Upper lobe of left lung (tissue), 6 donors: ENCODE measurements at regions not wholly inside any gene's neighbourhood (a gene's known extent, or its start where the extent isn't known, plus 50 kb on each side); places are given as distances from the start of the nearest gene placed in this dataset.

Source experiments
- ATAC-seq, 2 donors: fragments of 200-7000 bp; cut with Tn5 transposase; one replicate each; pipeline ENCODE4 v1.9.1; 2022; ENCODE audit warnings: mild to moderate bottlenecking in 2 of 2, moderate library complexity in 2 of 2; ENCODE audit not compliant: low FRiP score in 2 of 2
- DNase-seq, 2 donors: peaks; one replicate each; pipeline ENCODE4 v3.0.0-alpha.2; 2019 to 2020
- H3K27ac ChIP-seq, 4 donors: fragments of 200-600 bp; sonication (generic); one replicate each; pipeline ENCODE4 v1.5.1; 2016 to 2019
- H3K27me3 ChIP-seq, 4 donors: fragments of 200-600 bp; sonication (generic); one replicate each; pipeline ENCODE4 v1.5.1; 2017 to 2019
- H3K36me3 ChIP-seq, 4 donors: fragments of 200-600 bp; sonication (generic); one replicate each; pipeline ENCODE4 v1.5.1; 2016 to 2019
- H3K4me1 ChIP-seq, 4 donors: fragments of 200-600 bp; sonication (generic); one replicate each; pipeline ENCODE4 v1.5.1; 2018 to 2019
- H3K4me3 ChIP-seq, 4 donors: fragments of 200-600 bp; sonication (generic); one replicate each; pipeline ENCODE4 v1.5.1; 2017 to 2019; ENCODE audit warnings: mild to moderate bottlenecking in 2 of 4, moderate library complexity in 1 of 4
- H3K9me3 ChIP-seq, 4 donors: fragments of 200-600 bp; sonication (generic); one replicate each; pipeline ENCODE4 v1.5.1; 2018 to 2019
- CTCF ChIP-seq, 6 experiments: fragments of 450-650 bp in 4 of 6; fragments of 200-600 bp in 2 of 6; sonication (generic) in 2 of 6; IDR thresholded peaks; one replicate each; pipeline ENCODE4 v1.5.1; 2016 to 2019; ENCODE audit warnings: antibody characterized with exemption in 6 of 6
- EP300 ChIP-seq, 4 donors: sonication (generic); formaldehyde crosslinking; IDR thresholded peaks; one replicate each; pipeline ENCODE4 v1.5.1; 2017; ENCODE audit warnings: antibody characterized with exemption in 4 of 4, control low read depth in 2 of 4
- POLR2A ChIP-seq, 4 donors: fragments of 450-650 bp; IDR thresholded peaks; one replicate each; pipeline ENCODE4 v1.5.1; 2016 to 2017; ENCODE audit warnings: antibody characterized with exemption in 4 of 4, mild to moderate bottlenecking in 2 of 4
- POLR2AphosphoS5 ChIP-seq, 2 donors: sonication (generic); formaldehyde crosslinking; IDR thresholded peaks; one replicate each; pipeline ENCODE4 v1.5.1; 2017; ENCODE audit warnings: antibody characterized with exemption in 2 of 2
- WGBS, 2 donors: methylation state at CpG; one replicate each; pipeline ENCODE4 v1.1.5; 2017 to 2018; 5-methylcytosine and 5-hydroxymethylcytosine counted together
- donor health status: DM: no; HTN: no; CAD: no; lungs with moderate emphysema.
- donor health status: DM: no; HTN: yes; CAD: no; lungs with severe emphysema.

- no peaks in the 10 kb centered on the region for H3K36me3 ChIP-seq
- ATAC-seq, result no peak
Measured at GRCh38 chr3:635393-635792, 438.8 kb downstream of the CHL1 start.

GRCh38 chr3:643376-643775 lies 446.8 kb downstream of the CHL1 start:
- TF ChIP-seq EP300 (IDR thresholded peaks at IDR 0.05) (no peak), CTCF (IDR thresholded peaks at IDR 0.05) (no peak), POLR2AphosphoS5 (IDR thresholded peaks at IDR 0.05) (no peak), POLR2A (IDR thresholded peaks at IDR 0.05) (no peak)
- WGBS, 2 donors, result 15 to 42% methylated on average over 1 of the region's 1 CpG
- ATAC-seq, result no peak
- Histone ChIP-seq H3K27ac (no peak overlapping the region), H3K4me1 (no peaks in the 10 kb centered on the region), H3K4me3 (no peak overlapping the region), H3K9me3 (no peaks in the 10 kb centered on the region), H3K27me3 (no peaks in the 10 kb centered on the region), H3K36me3 (no peaks in the 10 kb centered on the region)
- no peak for DNase-seq

More at GRCh38 chr3:635393-635792, 438.8 kb downstream of the CHL1 start:
- DNase-seq, result no peak
- no peak for TF ChIP-seq EP300 (IDR thresholded peaks at IDR 0.05)
- TF ChIP-seq POLR2A (IDR thresholded peaks at IDR 0.05), result no peak
- TF ChIP-seq CTCF (IDR thresholded peaks at IDR 0.05), result no peak
- TF ChIP-seq POLR2AphosphoS5 (IDR thresholded peaks at IDR 0.05), result no peak
- H3K4me3 ChIP-seq, result no peak overlapping the region
- no peaks in the 10 kb centered on the region for H3K4me1 ChIP-seq
- H3K27ac ChIP-seq, result no peak overlapping the region
- H3K27me3 ChIP-seq, result no peaks in the 10 kb centered on the region
- no peaks in the 10 kb centered on the region for H3K9me3 ChIP-seq

GRCh38 chr3:655824-656223 lies 437.0 kb upstream of the CNTN6 start:
- Histone ChIP-seq H3K4me3 (no peak overlapping the region), H3K9me3 (no peaks in the 10 kb centered on the region), H3K36me3 (no peaks in the 10 kb centered on the region), H3K4me1 (no peaks in the 10 kb centered on the region), H3K27me3 (no peaks in the 10 kb centered on the region), H3K27ac (no peak overlapping the region)
- ATAC-seq (no peak), DNase-seq (no peak)
- TF ChIP-seq POLR2A (IDR thresholded peaks at IDR 0.05), result no peak
- no peak for TF ChIP-seq CTCF (IDR thresholded peaks at IDR 0.05)
- TF ChIP-seq POLR2AphosphoS5 (IDR thresholded peaks at IDR 0.05), result no peak
- no peak for TF ChIP-seq EP300 (IDR thresholded peaks at IDR 0.05)
- 82 to 94% methylated on average over 1 of the region's 1 CpG for WGBS, 2 donors

- Histone ChIP-seq H3K4me1 (no peaks in the 10 kb centered on the region), H3K27me3 (no peaks in the 10 kb centered on the region), H3K27ac (no peak overlapping the region), H3K9me3 (no peaks in the 10 kb centered on the region), H3K4me3 (no peak overlapping the region), H3K36me3 (no peaks in the 10 kb centered on the region)
- WGBS, 2 donors, result 62 to 75% methylated on average over 3 of the region's 3 CpGs
- ATAC-seq, result no peak
- no peak for DNase-seq
- TF ChIP-seq POLR2A (IDR thresholded peaks at IDR 0.05) (no peak), CTCF (IDR thresholded peaks at IDR 0.05) (no peak), POLR2AphosphoS5 (IDR thresholded peaks at IDR 0.05) (no peak), EP300 (IDR thresholded peaks at IDR 0.05) (no peak)
Measured at GRCh38 chr3:661356-661755, 431.5 kb upstream of the CNTN6 start.

- Histone ChIP-seq H3K36me3 (no peaks in the 10 kb centered on the region), H3K4me1 (no peaks in the 10 kb centered on the region), H3K9me3 (no peaks in the 10 kb centered on the region), H3K27ac (no peak overlapping the region), H3K27me3 (no peaks in the 10 kb centered on the region), H3K4me3 (no peak overlapping the region)
- WGBS, 2 donors, result 76 to 85% methylated on average over 2 of the region's 2 CpGs
- no peak for DNase-seq
- ATAC-seq, result no peak
- TF ChIP-seq CTCF (IDR thresholded peaks at IDR 0.05), result no peak
- no peak for TF ChIP-seq EP300 (IDR thresholded peaks at IDR 0.05)
- no peak for TF ChIP-seq POLR2A (IDR thresholded peaks at IDR 0.05)
- TF ChIP-seq POLR2AphosphoS5 (IDR thresholded peaks at IDR 0.05), result no peak
Measured at GRCh38 chr3:674116-674515, 418.7 kb upstream of the CNTN6 start.
